ENCODE measurements at regions not wholly inside any gene's neighbourhood (a gene's known extent, or its start where the extent isn't known, plus 50 kb on each side); places are given as distances from the start of the nearest gene placed in this dataset.
"Not testable (repeated sequence)": the region's sequence is repeated elsewhere in the genome, so short reads cannot be mapped to it uniquely, and the experiment has no call there.

DNA sequence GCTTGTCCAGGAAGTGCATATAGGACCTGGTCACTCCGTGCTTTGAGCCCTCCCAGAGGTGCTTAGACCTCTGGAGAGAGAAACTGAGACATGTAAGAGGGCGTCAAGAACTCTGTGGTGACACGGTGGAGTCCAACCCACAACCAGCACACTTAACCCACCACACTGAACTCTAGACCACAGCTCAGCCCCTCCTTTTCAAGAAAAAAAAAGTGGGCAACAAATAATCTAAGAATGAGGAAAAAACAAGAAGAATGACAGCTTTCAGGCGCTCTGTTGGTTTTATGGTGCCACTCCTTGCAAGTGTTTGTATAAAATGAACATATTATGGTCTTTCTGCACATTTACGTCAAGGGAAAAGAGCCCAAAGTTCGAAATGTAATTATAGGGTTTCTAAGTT lies 50.2 kb upstream of the SNAPC3 start:
- no peaks in the 10 kb centered on the region for H3K4me1 Mint-ChIP-seq
- H3K4me3 Mint-ChIP-seq: no peak overlapping the region
- H3K27me3 Mint-ChIP-seq: peaks cover 7% of the 10 kb centered on the region
- H3K36me3 Mint-ChIP-seq (ENCODE audit: low read depth): no peaks in the 10 kb centered on the region
- intact Hi-C loops (cut with micrococcal nuclease): no loop called here
- H3K9me3 Mint-ChIP-seq: peaks cover 10% of the 10 kb centered on the region
- H3K27ac Mint-ChIP-seq: no peak overlapping the region
- no peak for DNase-seq

GRCh38 chr9:15371448-15371845 lies 51.2 kb upstream of the SNAPC3 start:
- peaks cover 2% of the 10 kb centered on the region for H3K27me3 Mint-ChIP-seq
- H3K36me3 Mint-ChIP-seq (ENCODE audit: low read depth): no peaks in the 10 kb centered on the region
- DNase-seq: no peak
- no peaks in the 10 kb centered on the region for H3K4me1 Mint-ChIP-seq
- H3K9me3 Mint-ChIP-seq: peaks cover 6% of the 10 kb centered on the region
- H3K4me3 Mint-ChIP-seq: no peak overlapping the region
- intact Hi-C loops (cut with micrococcal nuclease): no loop called here
- H3K27ac Mint-ChIP-seq: no peak overlapping the region

DNA sequence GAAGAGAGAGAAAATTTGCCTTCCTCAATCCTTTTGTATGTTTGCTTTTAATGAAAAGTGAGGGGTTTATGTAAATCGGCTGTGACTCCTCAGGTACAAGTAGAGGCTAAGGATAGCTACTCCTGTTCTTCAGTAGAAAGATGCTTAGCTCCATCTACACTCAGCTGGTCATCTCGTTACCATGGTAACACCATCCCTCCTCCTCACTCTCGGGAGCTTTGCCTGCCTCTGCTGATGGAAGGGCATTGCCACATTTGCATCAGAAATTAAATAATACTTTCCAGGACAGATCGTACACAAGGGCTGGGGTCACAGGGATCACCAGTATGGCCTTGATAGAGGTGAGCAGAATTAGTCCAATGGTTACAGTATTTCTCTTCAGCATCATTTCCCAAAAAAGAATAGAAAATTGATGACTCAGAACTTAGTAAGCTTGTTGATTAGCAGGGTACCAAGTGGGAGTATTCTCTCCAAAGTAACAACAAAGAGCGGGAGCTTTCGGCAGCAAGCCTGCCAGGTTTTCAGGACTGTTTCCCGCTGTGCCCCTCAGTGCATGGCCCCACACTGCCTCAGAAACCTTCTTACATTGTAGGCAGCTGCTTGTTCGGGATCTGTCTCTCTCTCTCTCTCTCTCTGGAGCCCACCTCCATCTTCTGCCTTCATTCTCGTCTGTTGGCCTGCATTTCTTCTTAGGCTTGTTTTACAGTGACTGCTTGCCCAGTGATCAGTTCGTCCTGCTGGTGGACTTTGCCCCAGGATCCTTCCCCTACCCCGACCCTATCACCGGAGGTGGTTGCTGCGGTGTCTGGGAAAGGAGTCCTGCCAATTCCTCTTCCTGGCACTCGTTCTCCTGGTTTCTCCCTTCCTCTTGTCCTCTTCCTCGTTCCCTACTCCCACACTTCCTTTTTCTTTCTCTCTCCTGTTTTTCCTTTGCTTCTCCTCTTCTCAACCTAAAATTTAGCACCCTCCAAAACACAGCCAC lies 51.9 kb upstream of the SNAPC3 start:
- Mint-ChIP-seq H3K4me3 (no peak overlapping the region), H3K9me3 (no peaks in the 10 kb centered on the region), H3K27me3 (no peaks in the 10 kb centered on the region), H3K36me3 (ENCODE audit: low read depth) (no peaks in the 10 kb centered on the region), H3K27ac (no peak overlapping the region), H3K4me1 (no peaks in the 10 kb centered on the region)
- DNase-seq: no peak
- intact Hi-C loops (cut with micrococcal nuclease): no loop called here

DNA sequence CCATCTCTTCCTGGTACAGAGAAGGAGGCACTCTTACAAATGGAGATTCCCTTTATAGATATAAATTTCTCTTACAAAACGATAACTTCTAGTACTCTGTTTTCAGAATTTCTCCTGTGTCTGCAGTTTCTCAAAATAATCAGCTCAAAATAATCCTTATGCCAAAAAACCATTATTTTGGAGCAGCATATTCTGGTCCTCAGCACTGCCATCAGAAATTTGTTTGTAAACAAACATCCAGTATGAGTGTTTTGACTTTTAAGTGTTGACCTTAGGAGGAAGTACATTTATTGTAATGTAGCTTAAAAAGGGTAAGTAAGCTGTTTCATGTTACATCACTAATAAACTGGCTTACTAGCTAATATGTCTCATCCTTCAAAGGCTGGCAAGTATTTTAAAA lies 52.8 kb upstream of the SNAPC3 start:
- Mint-ChIP-seq H3K27me3 (no peaks in the 10 kb centered on the region), H3K9me3 (no peaks in the 10 kb centered on the region), H3K27ac (no peak overlapping the region), H3K4me1 (no peaks in the 10 kb centered on the region), H3K36me3 (ENCODE audit: low read depth) (no peaks in the 10 kb centered on the region), H3K4me3 (no peak overlapping the region)
- no peak for DNase-seq
- intact Hi-C loops (cut with micrococcal nuclease): no loop called here

GRCh38 chr9:15369238-15369637 lies 53.4 kb upstream of the SNAPC3 start:
- Mint-ChIP-seq H3K4me1 (no peaks in the 10 kb centered on the region), H3K4me3 (no peak overlapping the region), H3K27me3 (no peaks in the 10 kb centered on the region), H3K36me3 (ENCODE audit: low read depth) (no peaks in the 10 kb centered on the region), H3K27ac (no peak overlapping the region), H3K9me3 (no peaks in the 10 kb centered on the region)
- intact Hi-C loops (cut with micrococcal nuclease): no loop called here
- no peak for DNase-seq

DNA sequence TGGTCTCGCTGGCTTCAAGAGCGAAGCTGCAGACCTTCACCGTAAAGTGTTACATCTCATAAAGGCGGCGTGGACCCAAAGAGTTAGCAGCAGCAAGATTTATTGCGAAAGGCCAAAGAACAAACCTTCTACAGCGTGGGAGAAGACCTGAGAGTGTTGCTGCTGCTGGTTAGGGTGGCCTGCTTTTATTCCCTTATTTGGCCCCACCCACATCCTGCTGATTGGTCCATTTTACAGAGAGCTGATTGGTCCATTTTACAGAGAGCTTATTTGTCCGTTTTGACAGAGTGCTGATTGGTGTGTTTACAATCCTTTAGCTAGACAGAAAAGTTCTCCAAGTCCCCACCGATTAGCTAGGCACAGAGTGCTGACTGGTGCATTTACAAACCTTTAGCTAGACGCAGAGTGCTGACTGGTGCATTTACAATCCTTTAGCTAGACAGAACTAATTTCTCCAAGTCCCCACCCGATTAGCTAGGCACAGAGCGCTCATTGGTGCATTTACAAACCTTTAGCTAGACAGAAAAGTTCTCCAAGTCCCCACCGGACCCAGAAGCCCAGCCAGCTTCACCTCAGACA lies 57.6 kb upstream of the SNAPC3 start:
- DNase-seq; H3K9me3 Mint-ChIP-seq; H3K27me3 Mint-ChIP-seq; H3K27ac Mint-ChIP-seq; intact Hi-C loops (cut with micrococcal nuclease); H3K4me3 Mint-ChIP-seq; H3K4me1 Mint-ChIP-seq; H3K36me3 Mint-ChIP-seq (ENCODE audit: low read depth): not testable (repeated sequence)

DNA sequence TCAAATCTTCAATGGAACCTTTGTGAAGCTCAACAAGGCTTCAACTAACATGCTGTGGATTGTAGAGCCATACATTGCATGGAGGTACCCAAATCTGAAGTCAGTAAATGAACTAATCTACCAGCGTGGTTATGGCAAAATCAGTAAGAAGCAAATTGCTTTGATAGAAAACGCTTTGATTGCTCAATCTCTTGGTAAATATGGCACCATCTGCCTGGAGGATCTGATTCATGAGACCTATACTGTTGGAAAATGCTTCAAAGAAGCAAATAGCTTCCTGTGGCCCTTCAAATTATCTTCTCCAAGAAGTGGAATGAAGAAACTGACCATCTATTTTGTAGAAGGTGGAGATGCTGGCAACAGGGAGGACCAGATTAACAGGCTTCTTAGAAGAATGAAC lies 54.7 kb upstream of the TTC39B start:
- H3K36me3 Mint-ChIP-seq (ENCODE audit: low read depth): no peaks in the 10 kb centered on the region
- no peak for DNase-seq
- H3K4me1 Mint-ChIP-seq: no peaks in the 10 kb centered on the region
- no peak overlapping the region for H3K27ac Mint-ChIP-seq
- intact Hi-C loops (cut with micrococcal nuclease): no loop called here
- no peaks in the 10 kb centered on the region for H3K9me3 Mint-ChIP-seq
- H3K27me3 Mint-ChIP-seq: peaks cover 2% of the 10 kb centered on the region
- no peak overlapping the region for H3K4me3 Mint-ChIP-seq

DNA sequence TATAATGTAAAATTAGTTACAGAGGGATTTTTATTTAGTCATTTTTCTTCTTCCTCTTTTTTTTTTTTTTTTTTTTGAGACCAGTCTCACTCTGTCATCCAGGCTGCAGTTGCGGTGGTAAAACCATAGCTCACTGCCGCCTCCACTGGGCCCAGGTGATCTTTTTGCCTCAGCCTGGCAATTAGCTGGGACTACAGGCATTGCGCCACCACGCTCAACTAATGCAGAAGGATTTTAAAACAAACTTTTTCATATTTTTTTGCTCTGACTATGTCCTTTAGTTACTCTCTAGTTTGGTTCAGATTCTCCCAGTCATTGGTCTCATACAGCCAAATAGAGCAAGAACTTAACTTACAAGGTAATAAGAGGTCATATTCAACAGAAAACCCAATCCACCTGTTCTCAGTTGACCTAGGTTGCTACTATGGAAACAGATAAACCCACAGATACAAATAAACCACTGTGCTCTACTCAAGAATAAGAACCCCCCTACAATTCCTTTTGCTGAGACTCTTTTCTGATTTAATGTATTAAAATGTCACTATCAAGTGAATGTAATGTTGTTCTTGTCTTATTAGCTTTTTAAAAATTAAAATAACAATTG lies 50.1 kb upstream of the TTC39B start:
- Mint-ChIP-seq H3K9me3 (no peaks in the 10 kb centered on the region), H3K4me1 (peaks cover 10% of the 10 kb centered on the region), H3K27ac (no peak overlapping the region), H3K4me3 (no peak overlapping the region), H3K27me3 (peaks cover 2% of the 10 kb centered on the region), H3K36me3 (ENCODE audit: low read depth) (no peaks in the 10 kb centered on the region)
- intact Hi-C loops (cut with micrococcal nuclease): loop anchor here (2.0 to 5.0 kb wide), 2 partner anchors 66 to 80 kb away; partner anchors contain the start of gene SNAPC3
- DNase-seq: peak; percentile 81

Data from activated CD4-positive, alpha-beta T cell treated with anti-CD3 and anti-CD28 coated beads, Interleukin-2, amount 10 ng/mL, durations not matched to agents 24 days and 14 days (primary cell).